ENCODE measurements at regions not wholly inside any gene's neighbourhood (a gene's known extent, or its start where the extent isn't known, plus 50 kb on each side); places are given as distances from the start of the nearest gene placed in this dataset.

- CTCF ChIA-PET: interaction anchor here (0.7 to 3.5 kb wide), 11 partner anchors 8 to 403 kb away, joined by 3 to 25 read pairs (median 4); no protein-coding TSS in a partner anchor
- DNase-seq (ENCODE audit: low read depth, low spot score): no peak
- TF ChIP-seq, protein P1, sequence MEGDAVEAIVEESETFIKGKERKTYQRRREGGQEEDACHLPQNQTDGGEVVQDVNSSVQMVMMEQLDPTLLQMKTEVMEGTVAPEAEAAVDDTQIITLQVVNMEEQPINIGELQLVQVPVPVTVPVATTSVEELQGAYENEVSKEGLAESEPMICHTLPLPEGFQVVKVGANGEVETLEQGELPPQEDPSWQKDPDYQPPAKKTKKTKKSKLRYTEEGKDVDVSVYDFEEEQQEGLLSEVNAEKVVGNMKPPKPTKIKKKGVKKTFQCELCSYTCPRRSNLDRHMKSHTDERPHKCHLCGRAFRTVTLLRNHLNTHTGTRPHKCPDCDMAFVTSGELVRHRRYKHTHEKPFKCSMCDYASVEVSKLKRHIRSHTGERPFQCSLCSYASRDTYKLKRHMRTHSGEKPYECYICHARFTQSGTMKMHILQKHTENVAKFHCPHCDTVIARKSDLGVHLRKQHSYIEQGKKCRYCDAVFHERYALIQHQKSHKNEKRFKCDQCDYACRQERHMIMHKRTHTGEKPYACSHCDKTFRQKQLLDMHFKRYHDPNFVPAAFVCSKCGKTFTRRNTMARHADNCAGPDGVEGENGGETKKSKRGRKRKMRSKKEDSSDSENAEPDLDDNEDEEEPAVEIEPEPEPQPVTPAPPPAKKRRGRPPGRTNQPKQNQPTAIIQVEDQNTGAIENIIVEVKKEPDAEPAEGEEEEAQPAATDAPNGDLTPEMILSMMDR (IDR thresholded peaks at IDR 0.05; ENCODE audit: insufficient read depth, low read length, missing control alignments): no peak
- POLR2A ChIA-PET: no interaction called here
- no peak overlapping the region for H3K4me3 ChIP-seq (ENCODE audit: low read depth, low read length)
Measured at GRCh38 chr9:124132671-124133147, 121.1 kb downstream of the LHX2 start.

- TF ChIP-seq, protein P1 (IDR thresholded peaks at IDR 0.05; ENCODE audit: insufficient read depth, low read length, missing control alignments): peak; percentile 47
- ChIA-PET CTCF (interaction anchor here (0.7 to 3.5 kb wide), 5 partner anchors 8 to 214 kb away, joined by 4 to 25 read pairs (median 5); no protein-coding TSS in a partner anchor), POLR2A (no interaction called here)
- no peak for DNase-seq (ENCODE audit: low read depth, low spot score)
- no peak overlapping the region for H3K4me3 ChIP-seq (ENCODE audit: low read depth, low read length)
Measured at GRCh38 chr9:124133727-124134126, 122.2 kb downstream of the LHX2 start.

DNA sequence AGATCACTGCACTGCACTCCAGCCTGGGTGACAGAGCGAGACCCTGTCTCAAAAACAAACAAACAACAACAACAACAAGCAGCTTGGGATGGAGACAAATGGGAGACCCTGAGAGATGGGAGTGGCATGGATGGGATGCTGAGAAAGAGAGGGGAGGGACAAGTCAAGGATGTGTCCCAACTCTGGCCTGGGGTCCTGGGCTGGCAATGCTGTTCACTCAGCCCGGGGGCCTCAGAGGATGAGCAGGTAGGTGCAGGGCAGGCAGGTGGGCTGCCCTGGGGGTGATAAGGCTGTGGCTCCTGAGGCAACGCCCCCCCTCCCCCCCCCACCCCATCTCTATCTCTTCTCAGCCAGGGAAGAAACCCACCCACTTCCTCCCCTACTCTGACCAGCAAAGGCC is 123.0 kb downstream of the LHX2 start:
- no peak for DNase-seq (ENCODE audit: low read depth, low spot score)
- ChIA-PET POLR2A (no interaction called here), CTCF (interaction anchor here (0.7 to 3.5 kb wide), 4 partner anchors 9 to 213 kb away, joined by 4 to 25 read pairs (median 4); no protein-coding TSS in a partner anchor)
- no peak overlapping the region for H3K4me3 ChIP-seq (ENCODE audit: low read depth, low read length)
- TF ChIP-seq, protein P1 (IDR thresholded peaks at IDR 0.05; ENCODE audit: insufficient read depth, low read length, missing control alignments): no peak

DNA sequence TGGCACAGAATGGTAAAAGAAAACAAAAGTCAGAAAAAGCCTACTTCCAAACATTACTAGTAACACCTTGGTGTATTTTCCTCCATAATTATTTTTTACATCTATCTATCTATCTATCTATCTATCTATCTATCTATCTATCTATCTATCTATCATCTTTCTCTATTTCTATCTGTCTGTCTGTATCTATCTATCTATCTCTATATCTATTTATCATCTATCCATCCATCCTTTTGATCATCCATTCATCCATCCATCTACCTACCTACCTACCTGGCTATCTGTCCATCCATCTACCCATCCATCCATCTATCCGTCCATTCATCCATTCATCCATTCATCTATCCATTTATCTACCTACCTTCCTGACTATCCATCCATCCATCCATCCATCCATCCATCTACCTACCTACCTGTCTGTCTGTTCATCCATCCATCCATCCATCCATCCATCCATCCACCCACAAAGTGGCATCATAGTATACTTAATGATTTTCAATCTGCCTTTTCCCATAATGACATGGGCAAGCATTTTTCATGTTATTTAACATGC is 121.9 kb upstream of the NEK6 start:
- no peak for DNase-seq (ENCODE audit: low read depth, low spot score)
- no peak overlapping the region for H3K4me3 ChIP-seq (ENCODE audit: low read depth, low read length)
- ChIA-PET CTCF (interaction anchor here (1.7 to 5.0 kb wide), 2 partner anchors 9 to 185 kb away, joined by 5 to 34 read pairs; no protein-coding TSS in a partner anchor), POLR2A (no interaction called here)
- TF ChIP-seq, protein P1 (IDR thresholded peaks at IDR 0.05; ENCODE audit: insufficient read depth, low read length, missing control alignments): no peak

DNA sequence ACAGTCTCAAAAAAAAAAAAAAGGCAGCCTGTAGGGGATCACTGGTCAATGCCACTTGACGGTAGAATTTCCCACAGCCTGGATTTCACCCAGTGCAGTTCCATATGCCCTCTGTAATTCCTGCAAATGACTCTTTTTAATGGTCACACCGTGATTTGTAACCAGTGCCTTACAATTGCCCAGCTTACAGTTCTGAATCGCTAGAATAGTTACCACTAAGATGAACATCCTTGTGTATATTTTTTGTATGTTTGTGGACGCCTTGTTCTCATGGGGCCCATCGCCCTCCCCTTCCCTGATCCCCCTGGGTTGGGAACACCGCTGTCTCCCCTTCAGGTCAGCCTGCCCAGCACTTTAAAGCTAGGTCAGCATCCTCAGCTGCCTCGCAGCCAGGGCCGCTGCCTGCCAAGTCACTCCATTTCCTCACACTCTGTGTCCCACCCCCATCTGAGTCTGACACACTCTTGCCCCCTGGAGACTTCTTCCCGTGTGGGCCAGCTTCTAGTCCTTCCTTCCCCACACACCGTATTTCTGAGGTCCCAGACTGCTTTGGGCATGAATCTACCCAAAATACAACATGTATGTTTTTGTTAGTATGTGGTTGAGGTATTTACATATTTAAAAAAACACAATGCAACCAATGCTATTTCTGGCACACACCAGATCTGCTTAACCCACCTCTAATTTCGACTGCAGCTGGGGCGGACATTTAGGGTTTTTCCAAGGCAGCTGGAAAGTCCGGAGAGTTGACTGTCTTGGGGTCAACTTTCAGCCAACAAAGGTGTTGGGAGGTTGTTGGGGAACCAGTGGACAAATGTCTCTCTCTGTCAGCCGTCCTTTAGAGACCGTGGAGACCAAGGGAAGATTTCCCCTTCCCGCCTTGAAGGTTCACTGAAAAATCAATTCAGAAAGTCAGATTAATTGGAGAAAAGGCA is 120.5 kb upstream of the NEK6 start:
- no peak overlapping the region for H3K4me3 ChIP-seq (ENCODE audit: low read depth, low read length)
- DNase-seq (ENCODE audit: low read depth, low spot score): no peak
- CTCF ChIA-PET: interaction anchor here (1.7 to 5.0 kb wide), 2 partner anchors 11 to 184 kb away, joined by 5 to 34 read pairs; no protein-coding TSS in a partner anchor
- TF ChIP-seq, protein P1 (IDR thresholded peaks at IDR 0.05; ENCODE audit: insufficient read depth, low read length, missing control alignments): no peak
- POLR2A ChIA-PET: no interaction called here

GRCh38 chr9:124137944-124138335 is 119.8 kb upstream of the NEK6 start:
- ChIA-PET POLR2A (no interaction called here), CTCF (interaction anchor here (0.7 to 5.0 kb wide), 2 partner anchors 11 to 182 kb away, joined by 3 to 34 read pairs; no protein-coding TSS in a partner anchor)
- no peak overlapping the region for H3K4me3 ChIP-seq (ENCODE audit: low read depth, low read length)
- DNase-seq (ENCODE audit: low read depth, low spot score): no peak
- TF ChIP-seq, protein P1 (IDR thresholded peaks at IDR 0.05; ENCODE audit: insufficient read depth, low read length, missing control alignments): no peak

Data from AG04449 (cell line).